ENCODE measurements at regions not wholly inside any gene's neighbourhood (a gene's known extent, or its start where the extent isn't known, plus 50 kb on each side); places are given as distances from the start of the nearest gene placed in this dataset.

- no peak for TF ChIP-seq CTCF (IDR thresholded peaks at IDR 0.05; ENCODE audit: low read depth, low read length)
- no peaks in the 10 kb centered on the region for H3K9me3 ChIP-seq (ENCODE audit: low read depth)
- no peaks in the 10 kb centered on the region for H3K27me3 ChIP-seq
- no peak for DNase-seq (ENCODE audit: low read depth in 1 of 2, low spot score in 1 of 2)
- no peak overlapping the region for H3K4me3 ChIP-seq
- no peak overlapping the region for H3K27ac ChIP-seq
- no peaks in the 10 kb centered on the region for H3K36me3 ChIP-seq
- peaks cover 11% of the 10 kb centered on the region for H3K4me1 ChIP-seq (ENCODE audit: low read depth)
Observed at GRCh38 chr6:165831812-165832510, 168.9 kb upstream of the PDE10A start.

GRCh38 chr6:165830761-165831160 lies 167.7 kb upstream of the PDE10A start:
- H3K4me1 ChIP-seq (ENCODE audit: low read depth): peaks cover 11% of the 10 kb centered on the region
- H3K27ac ChIP-seq: no peak overlapping the region

GRCh38 chr6:165829376-165829775 lies 166.3 kb upstream of the PDE10A start:
- no peak for TF ChIP-seq CTCF (IDR thresholded peaks at IDR 0.05; ENCODE audit: low read depth, low read length)

More at GRCh38 chr6:165830761-165831160, 167.7 kb upstream of the PDE10A start:
- no peaks in the 10 kb centered on the region for H3K27me3 ChIP-seq
- peak in 1 of 2 donors; percentile 23 for DNase-seq (ENCODE audit: low read depth in 1 of 2, low spot score in 1 of 2)
- no peaks in the 10 kb centered on the region for H3K9me3 ChIP-seq (ENCODE audit: low read depth)
- no peaks in the 10 kb centered on the region for H3K36me3 ChIP-seq
- no peak for TF ChIP-seq CTCF (IDR thresholded peaks at IDR 0.05; ENCODE audit: low read depth, low read length)
- H3K4me3 ChIP-seq: no peak overlapping the region

GRCh38 chr6:165827190-165827518 lies 164.1 kb upstream of the PDE10A start:
- no peaks in the 10 kb centered on the region for H3K27me3 ChIP-seq
- no peak overlapping the region for H3K4me3 ChIP-seq
- no peaks in the 10 kb centered on the region for H3K9me3 ChIP-seq (ENCODE audit: low read depth)
- H3K36me3 ChIP-seq: no peaks in the 10 kb centered on the region
- peaks cover 16% of the 10 kb centered on the region for H3K4me1 ChIP-seq (ENCODE audit: low read depth)
- H3K27ac ChIP-seq: no peak overlapping the region
- no peak for TF ChIP-seq CTCF (IDR thresholded peaks at IDR 0.05; ENCODE audit: low read depth, low read length)
- DNase-seq (ENCODE audit: low read depth in 1 of 2, low spot score in 1 of 2): no peak

More at GRCh38 chr6:165829376-165829775, 166.3 kb upstream of the PDE10A start:
- no peaks in the 10 kb centered on the region for H3K27me3 ChIP-seq
- DNase-seq (ENCODE audit: low read depth in 1 of 2, low spot score in 1 of 2): no peak
- no peak overlapping the region for H3K4me3 ChIP-seq
- no peaks in the 10 kb centered on the region for H3K36me3 ChIP-seq
- H3K9me3 ChIP-seq (ENCODE audit: low read depth): no peaks in the 10 kb centered on the region
- no peak overlapping the region for H3K27ac ChIP-seq
- H3K4me1 ChIP-seq (ENCODE audit: low read depth): peaks cover 11% of the 10 kb centered on the region

GRCh38 chr6:165826487-165827189 lies 163.6 kb upstream of the PDE10A start:
- Histone ChIP-seq H3K4me1 (ENCODE audit: low read depth) (peaks cover 20% of the 10 kb centered on the region), H3K27ac (no peak overlapping the region)

More at GRCh38 chr6:165826487-165827189, 163.6 kb upstream of the PDE10A start:
- H3K36me3 ChIP-seq: no peaks in the 10 kb centered on the region
- no peak for DNase-seq (ENCODE audit: low read depth in 1 of 2, low spot score in 1 of 2)
- TF ChIP-seq CTCF (IDR thresholded peaks at IDR 0.05; ENCODE audit: low read depth, low read length): no peak
- no peak overlapping the region for H3K4me3 ChIP-seq
- H3K27me3 ChIP-seq: no peaks in the 10 kb centered on the region
- H3K9me3 ChIP-seq (ENCODE audit: low read depth): no peaks in the 10 kb centered on the region
